ENCODE measurements at regions not wholly inside any gene's neighbourhood (a gene's known extent, or its start where the extent isn't known, plus 50 kb on each side); places are given as distances from the start of the nearest gene placed in this dataset.
"Not testable (repeated sequence)": the region's sequence is repeated elsewhere in the genome, so short reads cannot be mapped to it uniquely, and the experiment has no call there.

DNA sequence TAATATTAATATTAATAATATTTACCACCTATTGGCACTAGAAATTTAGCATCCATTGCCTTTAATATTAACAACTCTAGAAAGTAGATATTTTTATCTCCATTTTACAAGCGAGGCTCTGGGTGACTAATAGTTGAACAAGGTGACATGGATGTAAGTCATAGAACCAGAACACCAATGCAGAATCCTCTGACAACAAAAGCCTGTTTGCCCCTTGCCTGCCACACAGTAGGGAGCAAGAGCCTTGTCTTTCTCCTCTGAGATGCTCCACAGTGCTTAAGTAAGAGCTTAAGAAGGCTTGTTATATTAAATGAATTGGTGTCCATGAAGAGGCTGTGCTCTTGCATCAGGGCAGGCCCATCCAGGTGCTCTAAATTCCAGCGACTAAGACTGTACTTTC is 51.2 kb upstream of the LBX1 start:
- ATAC-seq (no peak), DNase-seq (ENCODE audit: low spot score) (no peak)
- intact Hi-C loops (cut with DNase I): no loop called here

DNA sequence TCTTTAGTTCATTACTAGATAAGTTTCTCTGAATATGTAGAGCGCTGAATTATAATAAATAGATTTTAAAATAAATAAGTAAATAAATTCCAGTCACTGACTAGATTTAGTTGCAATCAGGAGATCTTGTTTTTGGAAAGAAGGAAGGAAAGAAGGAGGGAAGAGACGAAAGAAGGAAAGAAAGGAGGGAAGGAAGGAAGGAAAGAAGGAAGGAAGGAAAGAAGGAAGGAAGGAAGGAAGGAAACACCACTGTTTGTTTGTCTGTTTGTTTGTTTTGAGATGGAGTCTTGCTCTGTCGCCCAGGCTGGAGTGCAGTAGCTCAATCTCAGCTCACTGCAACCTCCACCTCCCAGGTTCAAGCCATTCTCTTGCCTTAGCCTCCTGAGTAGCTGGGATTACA is 51.7 kb upstream of the LBX1 start:
- not testable (repeated sequence) for DNase-seq (ENCODE audit: low spot score)

DNA sequence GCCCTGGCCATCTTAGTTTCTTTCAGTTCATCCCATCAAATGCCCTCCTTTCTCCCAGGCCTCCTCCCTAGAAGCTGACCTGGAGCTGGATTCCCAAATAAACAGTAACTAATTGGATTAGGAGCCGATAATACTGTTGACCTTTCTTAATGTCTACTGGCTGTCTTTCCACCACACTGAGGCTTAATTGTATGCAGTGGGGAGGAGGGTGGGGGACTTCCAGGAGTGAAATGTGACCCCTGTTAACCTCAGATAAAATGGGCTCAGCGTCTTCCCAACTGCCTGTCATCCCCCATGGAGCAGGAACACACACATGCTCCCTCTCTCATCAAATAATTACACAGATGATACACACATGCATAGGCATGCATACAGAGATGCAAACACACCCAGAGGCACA is 53.7 kb upstream of the LBX1 start:
- no peak for DNase-seq (ENCODE audit: low spot score)
- intact Hi-C loops (cut with DNase I): no loop called here
- no peak for ATAC-seq

More for the DNA sequence above, 51.7 kb upstream of the LBX1 start:
- ATAC-seq; intact Hi-C loops (cut with DNase I): not testable (repeated sequence)

DNA sequence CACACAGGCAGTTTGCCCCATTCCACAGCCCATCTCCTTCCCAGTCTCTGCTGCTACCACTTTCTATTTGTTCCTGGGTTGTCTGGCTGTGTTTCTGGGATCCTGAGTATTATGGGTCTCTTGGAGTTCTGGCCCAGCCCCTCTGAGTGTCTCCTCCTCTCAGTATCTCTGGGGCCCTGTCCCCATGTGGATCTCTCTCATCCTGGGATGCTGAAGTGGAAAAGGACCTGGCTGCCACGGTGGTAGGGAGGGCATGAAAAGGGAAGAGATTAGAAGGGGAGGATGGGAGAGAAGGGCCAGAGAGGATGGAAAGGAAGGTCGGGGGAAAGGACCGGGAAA is 54.5 kb upstream of the LBX1 start:
- ATAC-seq (no peak), DNase-seq (ENCODE audit: low spot score) (no peak)
- intact Hi-C loops (cut with DNase I): no loop called here

DNA sequence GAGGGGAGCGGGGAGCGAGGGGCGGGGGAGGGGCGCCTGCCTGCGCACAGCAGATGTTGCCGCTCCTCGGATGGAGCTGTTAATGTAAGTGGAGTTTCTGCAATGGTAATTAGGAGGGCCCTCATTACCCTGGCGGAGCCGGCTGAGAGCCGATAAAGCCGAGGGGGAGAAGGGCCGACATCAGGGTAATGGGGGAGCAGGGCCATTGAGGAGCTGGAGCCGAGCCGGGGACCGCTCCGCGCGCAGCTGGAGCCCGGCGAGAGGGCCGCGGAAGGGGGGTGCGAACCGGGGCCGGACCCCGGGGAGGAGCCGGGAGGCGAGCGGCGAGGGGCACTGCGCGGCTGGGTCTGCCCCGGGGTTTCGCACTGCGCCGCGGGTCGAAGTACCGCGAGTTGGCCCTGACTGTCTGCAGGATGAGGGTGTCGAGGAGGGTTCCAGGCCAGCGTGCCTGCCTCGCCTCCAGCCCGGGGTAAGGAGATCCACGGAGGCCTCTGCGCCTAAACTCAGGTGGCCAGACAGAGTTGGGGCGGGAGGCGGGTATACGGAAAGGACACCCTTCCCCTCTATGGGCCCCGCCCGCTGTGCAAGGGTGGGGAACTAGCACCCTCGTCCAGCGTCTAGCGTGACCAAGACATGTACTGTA is 55.0 kb upstream of the LBX1 start:
- ATAC-seq: no peak

DNA sequence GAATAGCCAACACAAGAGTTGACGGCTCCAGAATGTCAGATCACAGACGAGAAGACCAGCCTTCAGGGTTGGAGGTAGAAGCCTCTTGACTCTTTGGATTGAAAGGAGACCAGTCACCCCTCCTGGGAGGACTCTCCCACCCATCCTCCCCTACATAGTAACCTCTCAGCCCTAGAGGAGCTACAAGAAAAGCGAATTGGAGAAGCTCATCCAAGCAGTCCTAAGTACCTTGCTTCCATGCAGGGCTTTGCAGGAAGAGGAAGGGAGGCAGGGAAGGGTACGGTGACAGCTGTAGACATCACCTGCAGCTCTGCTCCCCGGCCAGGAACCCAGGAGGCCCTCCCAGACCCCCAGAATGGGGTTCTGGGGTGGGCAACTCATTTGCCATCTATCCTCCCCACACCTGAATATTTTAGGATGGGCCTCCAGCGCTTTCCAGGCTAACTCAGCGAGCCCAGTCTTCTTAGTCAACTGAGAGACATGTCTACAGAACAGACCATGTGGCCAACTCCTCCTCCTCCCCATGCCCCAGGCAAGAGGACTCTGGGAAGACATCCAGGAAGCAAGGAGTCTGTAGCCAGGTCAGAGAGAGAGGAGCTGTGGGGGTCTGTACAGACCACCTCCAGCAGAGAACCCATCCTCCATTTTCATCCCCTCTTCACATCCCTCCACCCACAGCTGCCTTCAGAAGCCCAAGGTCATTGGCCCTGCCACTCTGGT is 55.6 kb upstream of the LBX1 start:
- ATAC-seq (no peak), DNase-seq (ENCODE audit: low spot score) (no peak)
- intact Hi-C loops (cut with DNase I): no loop called here

More for the DNA sequence above, 55.0 kb upstream of the LBX1 start:
- intact Hi-C loops (cut with DNase I): no loop called here
- no peak for DNase-seq (ENCODE audit: low spot score)

DNA sequence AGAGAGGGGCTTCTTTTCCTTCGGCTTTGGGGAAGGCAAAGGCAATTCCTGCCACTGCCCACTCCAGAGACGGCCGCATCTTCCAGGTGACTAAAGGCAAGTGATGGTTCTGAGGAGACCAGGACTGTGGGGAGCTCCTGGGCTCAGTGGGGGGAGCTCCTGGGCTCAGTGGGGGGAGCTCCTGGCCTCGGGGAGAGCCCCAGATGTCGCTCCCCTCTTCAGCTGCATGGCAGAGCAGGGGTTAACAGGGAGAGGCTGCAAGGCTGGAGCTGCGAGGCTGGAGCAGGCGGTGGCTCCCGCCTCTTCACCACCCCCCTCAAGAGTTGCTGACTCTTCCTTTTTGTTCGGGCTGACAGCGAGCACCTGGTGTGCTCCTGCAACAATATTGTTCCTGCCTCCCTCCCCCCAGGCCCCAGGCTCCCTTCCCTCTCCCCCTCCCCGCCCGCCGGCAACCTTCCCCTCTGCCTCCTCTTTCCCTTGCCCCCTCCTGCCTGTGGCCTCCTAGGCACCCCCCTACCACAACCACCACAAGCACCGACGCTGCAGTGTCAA is 56.3 kb upstream of the LBX1 start:
- ATAC-seq: no peak
- intact Hi-C loops (cut with DNase I): no loop called here
- no peak for DNase-seq (ENCODE audit: low spot score)

DNA sequence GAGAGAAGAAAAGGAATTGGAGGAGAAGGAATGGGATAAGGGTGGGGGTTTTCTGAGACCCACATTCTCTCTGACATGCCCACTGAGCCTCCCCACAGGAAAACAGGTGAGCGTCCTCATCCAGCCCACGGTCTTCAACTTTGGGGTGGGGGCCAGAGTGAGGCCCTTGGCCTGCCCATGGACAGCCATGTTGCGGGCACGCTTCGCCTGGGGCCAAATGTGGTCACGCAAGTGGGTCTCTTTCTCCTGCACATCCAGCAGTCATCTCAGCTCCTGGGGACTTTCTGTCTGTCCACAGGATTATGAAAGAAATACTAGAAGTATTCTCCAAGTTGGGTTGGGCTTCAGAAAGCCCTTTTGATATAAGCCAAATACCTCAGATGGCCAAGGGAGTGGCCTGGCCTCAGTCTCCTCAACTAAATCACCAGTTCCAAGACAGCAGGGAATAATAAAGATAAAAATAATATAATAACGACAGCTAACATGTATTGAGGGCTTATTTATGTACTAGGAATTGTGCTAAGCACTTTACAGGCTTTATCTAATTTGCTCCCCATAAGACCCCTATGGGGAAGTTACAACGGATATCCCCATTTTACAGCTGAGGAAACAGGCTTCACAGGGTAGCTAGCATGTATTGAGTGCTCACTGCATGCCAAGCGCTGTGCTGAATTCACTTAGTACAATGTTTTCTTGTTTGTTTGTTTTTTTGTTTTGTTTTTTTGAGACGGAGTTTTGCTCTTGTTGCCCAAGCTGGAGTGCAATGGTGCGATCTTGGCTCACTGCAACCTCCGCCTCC is 57.2 kb upstream of the LBX1 start:
- DNase-seq (ENCODE audit: low spot score) (no peak), ATAC-seq (no peak)
- intact Hi-C loops (cut with DNase I): no loop called here

DNA sequence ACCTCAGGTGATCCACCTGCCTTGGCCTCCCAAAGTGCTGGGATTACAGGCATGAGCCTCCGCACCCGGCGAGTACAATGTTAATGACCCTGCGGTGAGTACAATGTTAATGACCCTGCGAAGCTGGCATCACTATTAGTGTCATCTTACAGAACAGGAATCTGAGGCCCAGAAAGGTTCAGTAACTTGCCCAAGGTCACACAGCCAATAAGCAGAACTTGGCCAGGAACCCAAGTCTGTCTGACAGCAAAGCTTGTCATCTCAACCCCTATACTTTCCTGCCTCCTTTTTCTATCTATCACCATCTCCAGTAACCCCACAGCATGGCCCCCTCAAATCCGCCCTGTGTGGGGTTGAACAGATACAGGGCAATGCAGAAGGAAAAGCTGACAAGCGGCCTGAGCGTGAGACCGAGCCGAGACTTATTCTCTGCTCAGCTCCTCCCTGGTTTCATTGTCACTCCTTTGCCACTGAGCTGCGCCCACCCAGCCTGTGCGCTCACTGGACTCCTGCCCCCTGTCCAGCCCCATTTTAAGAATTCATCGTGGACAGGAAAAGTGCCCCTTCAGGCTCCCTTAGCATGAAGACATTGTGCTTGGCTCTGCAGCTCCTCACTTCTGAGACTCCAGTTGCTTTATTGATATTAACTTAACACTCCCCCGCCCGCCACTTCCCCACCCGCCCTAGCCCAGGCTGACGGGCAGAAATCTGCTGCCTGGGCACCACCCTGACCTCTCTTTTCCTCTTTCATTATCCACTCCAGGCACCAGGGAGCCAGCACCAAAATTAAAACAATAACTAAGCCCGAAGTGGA is 58.1 kb upstream of the LBX1 start:
- intact Hi-C loops (cut with DNase I): no loop called here

DNA sequence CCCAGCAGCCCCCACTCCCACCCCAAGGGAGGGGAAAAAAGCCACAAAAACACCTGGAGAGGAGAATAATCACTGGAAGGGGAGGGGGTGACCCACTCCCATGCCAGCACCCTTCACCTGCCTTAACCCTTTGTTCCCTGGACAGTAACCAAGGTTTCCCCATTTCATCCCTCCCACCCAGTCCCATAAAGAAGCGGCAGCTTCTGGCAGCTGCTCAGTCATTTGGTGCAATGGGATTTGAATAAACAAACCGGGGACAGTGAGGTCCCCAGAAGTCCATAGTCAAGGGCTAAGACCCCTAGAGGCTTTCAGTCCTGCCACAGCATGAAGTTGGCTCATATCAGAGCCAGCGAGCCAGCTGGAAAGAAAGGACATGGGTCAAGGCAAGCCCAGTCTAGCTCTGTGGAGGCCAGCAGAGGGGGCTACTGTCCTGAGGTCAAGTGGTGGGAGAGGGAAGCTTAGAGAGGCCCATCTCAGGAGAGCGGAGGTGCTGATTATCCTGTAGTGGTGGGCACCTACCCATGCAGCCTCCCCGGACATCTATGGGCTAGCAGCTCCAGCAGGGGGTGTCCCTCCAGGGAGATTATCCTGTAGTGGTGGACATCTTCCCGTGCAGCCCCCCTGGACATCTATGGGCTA is 58.9 kb upstream of the LBX1 start:
- ATAC-seq: no peak
- no peak for DNase-seq (ENCODE audit: low spot score)
- intact Hi-C loops (cut with DNase I): no loop called here

More for the DNA sequence above, 58.1 kb upstream of the LBX1 start:
- no peak for DNase-seq (ENCODE audit: low spot score)
- no peak for ATAC-seq

DNA sequence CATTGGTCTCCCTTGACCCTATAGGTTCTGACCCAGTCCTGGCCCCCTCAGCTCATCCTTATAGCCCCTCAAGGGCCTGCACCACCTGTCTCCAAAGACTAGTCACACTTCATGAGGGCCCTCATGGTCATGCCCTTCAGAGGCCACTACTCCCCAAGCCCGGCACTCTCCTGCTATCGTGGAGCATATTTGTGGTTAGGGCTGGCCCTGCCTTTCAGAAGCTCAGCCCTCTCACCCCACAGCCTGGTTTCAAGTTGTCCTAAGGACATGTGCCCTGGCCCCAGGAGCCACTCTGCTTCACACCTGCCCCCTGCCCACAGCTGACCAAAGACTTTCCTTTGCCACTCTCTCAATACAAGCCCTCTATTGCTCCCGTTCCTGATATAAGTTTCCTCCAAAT is 60.3 kb upstream of the LBX1 start:
- ATAC-seq (no peak), DNase-seq (ENCODE audit: low spot score) (no peak)
- intact Hi-C loops (cut with DNase I): no loop called here

DNA sequence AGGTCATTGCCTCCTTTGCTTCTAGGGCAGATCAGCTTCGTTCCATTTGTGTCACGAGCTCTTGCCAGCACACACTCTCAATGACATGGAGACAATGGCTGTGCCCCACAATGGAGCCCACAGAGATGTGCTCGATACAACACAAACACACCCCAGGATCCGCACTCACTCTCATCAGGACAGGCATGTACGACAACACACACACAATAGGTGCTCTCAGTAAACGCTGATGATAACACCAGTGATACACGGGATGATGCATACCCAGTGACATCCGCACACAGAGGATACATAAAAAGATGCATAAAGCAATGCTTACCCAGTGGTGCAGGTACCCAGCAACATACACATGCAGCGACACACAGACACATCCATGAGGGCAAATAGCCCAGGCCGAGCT is 61.2 kb upstream of the LBX1 start:
- intact Hi-C loops (cut with DNase I): no loop called here
- ATAC-seq (no peak), DNase-seq (ENCODE audit: low spot score) (no peak)

DNA sequence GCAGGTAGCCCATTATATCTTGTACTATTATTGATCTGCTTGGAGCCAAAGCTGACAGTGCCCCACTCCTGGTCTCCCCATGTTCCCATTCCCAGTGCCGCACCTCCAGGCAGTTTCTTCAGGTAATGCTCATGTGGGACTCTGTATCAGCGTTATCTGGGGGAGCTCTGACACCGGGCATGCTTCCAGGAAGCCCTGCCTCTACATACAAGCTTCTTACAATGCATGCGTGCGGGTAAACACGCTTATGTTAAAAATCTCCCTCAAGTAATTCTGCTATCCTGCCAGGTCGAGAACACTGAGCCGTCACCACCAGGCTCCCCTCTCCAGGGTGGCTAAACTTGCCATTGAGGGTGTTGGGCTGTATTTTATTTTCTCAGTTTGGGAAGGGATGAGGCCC is 61.6 kb upstream of the LBX1 start:
- DNase-seq (ENCODE audit: low spot score) (no peak), ATAC-seq (no peak)
- intact Hi-C loops (cut with DNase I): no loop called here

DNA sequence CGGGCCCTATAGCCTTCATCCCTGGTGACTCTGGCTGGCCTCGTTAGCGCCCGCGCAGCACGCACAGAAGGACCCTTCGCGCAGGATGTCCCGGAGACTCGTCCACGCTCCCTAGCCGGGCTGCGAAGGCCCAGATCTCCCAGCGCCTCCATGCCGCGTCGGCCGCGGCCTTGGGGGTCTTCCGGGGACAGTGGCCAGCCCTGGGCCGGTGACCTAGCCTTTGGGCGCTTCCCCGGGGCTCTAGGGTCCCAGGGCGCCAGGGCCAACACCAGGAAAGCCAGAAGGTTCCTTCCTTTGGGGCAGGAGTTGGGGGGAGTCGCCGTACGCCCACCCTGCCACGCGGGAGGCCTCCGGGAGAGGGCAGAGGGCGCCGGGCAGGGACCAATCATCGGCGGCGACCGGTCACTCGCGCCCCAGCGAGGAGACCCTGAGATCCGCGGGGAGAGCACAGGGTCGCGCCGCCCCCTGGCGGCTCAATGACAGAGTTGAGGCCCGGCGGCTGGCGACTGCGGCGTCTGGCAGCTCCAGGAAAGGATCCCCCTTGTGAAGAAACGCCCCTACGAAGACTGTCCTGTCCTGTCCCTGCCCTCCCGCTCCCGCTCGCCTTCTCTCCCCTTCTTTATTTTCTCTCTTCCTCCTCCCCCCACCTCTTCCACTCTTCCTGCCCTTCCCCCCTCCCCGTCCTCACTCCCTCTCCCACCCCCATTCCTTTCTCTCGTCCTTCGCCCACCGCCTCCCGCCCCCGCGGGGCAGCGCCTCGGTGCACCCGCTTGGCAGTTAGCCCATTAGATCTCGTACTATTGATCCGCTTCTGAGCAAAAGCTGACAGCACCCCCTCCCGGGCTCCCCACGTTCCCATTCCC is 62.3 kb upstream of the LBX1 start:
- DNase-seq (ENCODE audit: low spot score): peak; percentile 68
- intact Hi-C loops (cut with DNase I): no loop called here
- ATAC-seq: peak; percentile 69

DNA sequence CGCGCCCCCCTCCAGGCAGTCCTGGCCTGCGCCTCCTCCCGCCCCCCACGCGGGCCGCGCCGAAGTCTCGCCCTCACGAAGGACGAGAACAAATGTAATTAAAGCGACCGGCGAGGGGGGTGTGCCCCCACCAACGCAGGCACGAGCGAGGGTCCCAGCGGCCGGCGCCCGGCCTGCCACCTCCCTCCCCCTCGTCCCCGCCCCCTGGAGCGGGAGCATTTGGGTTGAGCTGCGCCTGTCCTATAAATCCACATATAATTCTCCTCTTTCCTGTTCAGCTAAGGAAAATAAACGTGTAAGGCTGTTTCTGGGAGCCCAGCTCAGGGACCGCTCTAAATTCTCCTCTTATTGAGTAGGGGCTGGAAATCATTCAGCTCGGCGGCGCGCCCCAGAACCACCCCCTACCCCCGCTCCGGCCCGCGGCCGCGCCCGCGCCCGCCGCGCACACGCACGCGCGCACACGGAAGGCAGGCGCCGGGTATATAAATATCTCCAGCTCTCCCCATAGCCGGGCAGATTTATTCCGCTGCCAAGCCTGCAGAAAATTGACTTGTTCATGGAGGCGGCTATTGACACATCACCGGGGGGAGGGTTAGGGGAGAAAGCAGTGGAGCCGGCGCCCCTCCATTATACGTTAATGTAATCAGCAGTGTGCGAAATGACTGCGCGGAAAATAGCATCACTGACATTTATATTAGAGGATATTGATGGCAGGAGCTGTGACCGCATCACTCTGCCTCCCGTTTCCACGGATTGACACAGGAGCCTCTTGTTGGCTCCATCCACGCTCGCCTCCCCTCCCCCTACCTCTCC is 61.6 kb upstream of the BTRC start:
- DNase-seq (ENCODE audit: low spot score) (no peak), ATAC-seq (no peak)
- intact Hi-C loops (cut with DNase I): no loop called here

DNA sequence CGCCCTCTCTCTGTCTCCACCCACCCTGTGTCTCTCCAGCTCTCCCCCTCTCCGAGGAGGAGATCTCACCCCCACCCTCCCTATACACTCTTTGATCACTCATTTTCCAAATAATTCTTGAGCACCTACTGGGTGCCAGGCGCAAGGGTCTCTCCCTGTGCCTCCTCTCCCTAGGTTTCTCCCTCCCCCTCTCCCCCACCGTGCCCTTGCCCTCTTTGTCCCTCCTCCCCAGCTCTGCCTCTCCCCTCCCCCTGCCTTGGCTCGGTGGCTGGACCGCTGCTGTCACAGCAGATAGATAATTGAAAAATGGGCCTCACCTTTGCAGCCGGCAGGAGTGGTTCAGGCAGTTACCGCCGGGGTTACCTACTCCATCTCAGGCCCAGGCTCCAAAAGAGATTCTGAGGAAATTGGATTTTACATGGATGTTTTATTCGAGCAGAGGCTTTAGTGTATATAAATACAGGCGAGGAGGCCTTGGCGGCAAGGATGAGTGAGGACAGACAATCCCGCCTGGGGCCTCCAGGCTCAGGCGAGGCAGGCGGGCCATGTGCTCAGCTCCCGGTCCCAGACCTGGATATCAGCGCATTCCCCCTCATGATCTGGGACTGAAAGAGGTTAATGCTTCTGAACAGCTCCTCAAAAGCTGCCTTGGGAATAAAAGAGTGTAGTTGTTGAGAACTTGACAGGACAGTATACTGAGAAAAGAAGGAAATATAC is 60.8 kb upstream of the BTRC start:
- DNase-seq (ENCODE audit: low spot score): no peak
- intact Hi-C loops (cut with DNase I): no loop called here
- ATAC-seq: no peak
